ENCODE measurements at regions not wholly inside any gene's neighbourhood (a gene's known extent, or its start where the extent isn't known, plus 50 kb on each side); places are given as distances from the start of the nearest gene placed in this dataset.
"Not testable (repeated sequence)": the region's sequence is repeated elsewhere in the genome, so short reads cannot be mapped to it uniquely, and the experiment has no call there.

DNA sequence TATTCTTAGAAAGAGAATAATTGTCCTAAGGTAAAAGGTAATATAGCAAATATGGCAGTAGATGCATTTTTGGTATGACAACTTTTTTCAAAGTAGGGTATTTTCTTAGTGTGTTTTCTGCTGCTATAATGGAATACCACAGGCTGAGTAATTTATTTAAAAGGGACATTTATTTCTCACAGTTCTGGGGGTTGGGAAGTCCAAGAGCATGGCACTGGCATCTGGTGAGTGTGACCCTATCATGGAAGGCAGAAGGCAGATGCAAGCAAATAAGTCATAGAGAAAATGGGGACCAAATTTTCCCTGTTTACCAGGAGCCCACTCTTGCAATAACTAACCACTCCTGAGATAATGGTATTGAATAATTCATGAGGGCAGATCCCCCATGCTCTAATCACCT, 922.5 kb upstream of the MAN1A1 start:
- H3K4me3 ChIP-seq (ENCODE audit: low read length): no peak overlapping the region
- H3K9me2 ChIP-seq (ENCODE audit: insufficient read depth, low read length): no peaks in the 10 kb centered on the region
- no peak overlapping the region for H3K27ac ChIP-seq (ENCODE audit: low read length)
- no peak overlapping the region for H3K4me2 ChIP-seq (ENCODE audit: low read length)
- no peaks in the 10 kb centered on the region for H3K9me3 ChIP-seq (ENCODE audit: low read length)
- H3K9ac ChIP-seq (ENCODE audit: low read length): no peak overlapping the region
- H4K20me1 ChIP-seq (ENCODE audit: insufficient read depth): no peaks in the 10 kb centered on the region
- no peaks in the 10 kb centered on the region for H3K79me2 ChIP-seq (replicated peaks; ENCODE audit: insufficient read depth, low read length)
- TF ChIP-seq, protein P1, sequence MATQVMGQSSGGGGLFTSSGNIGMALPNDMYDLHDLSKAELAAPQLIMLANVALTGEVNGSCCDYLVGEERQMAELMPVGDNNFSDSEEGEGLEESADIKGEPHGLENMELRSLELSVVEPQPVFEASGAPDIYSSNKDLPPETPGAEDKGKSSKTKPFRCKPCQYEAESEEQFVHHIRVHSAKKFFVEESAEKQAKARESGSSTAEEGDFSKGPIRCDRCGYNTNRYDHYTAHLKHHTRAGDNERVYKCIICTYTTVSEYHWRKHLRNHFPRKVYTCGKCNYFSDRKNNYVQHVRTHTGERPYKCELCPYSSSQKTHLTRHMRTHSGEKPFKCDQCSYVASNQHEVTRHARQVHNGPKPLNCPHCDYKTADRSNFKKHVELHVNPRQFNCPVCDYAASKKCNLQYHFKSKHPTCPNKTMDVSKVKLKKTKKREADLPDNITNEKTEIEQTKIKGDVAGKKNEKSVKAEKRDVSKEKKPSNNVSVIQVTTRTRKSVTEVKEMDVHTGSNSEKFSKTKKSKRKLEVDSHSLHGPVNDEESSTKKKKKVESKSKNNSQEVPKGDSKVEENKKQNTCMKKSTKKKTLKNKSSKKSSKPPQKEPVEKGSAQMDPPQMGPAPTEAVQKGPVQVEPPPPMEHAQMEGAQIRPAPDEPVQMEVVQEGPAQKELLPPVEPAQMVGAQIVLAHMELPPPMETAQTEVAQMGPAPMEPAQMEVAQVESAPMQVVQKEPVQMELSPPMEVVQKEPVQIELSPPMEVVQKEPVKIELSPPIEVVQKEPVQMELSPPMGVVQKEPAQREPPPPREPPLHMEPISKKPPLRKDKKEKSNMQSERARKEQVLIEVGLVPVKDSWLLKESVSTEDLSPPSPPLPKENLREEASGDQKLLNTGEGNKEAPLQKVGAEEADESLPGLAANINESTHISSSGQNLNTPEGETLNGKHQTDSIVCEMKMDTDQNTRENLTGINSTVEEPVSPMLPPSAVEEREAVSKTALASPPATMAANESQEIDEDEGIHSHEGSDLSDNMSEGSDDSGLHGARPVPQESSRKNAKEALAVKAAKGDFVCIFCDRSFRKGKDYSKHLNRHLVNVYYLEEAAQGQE (IDR thresholded peaks at IDR 0.05; ENCODE audit: borderline replicate concordance): no peak
- no peak for TF ChIP-seq TAF1 (IDR thresholded peaks at IDR 0.05; ENCODE audit: low read depth)
- TF ChIP-seq EP300 (conservative IDR thresholded peaks at IDR 0.05; ENCODE audit: poor library complexity, severe bottlenecking): no peak
- no peak for TF ChIP-seq MXI1 (conservative IDR thresholded peaks at IDR 0.05; ENCODE audit: poor library complexity, severe bottlenecking)
- no peak for TF ChIP-seq SMC3 (conservative IDR thresholded peaks at IDR 0.05; ENCODE audit: poor library complexity)
- no peak for TF ChIP-seq POLR2AphosphoS5 (IDR thresholded peaks at IDR 0.05)
- TF ChIP-seq EZH2 (IDR thresholded peaks at IDR 0.05; ENCODE audit: borderline replicate concordance, insufficient read depth, low read length, poor library complexity, severe bottlenecking): no peak
- no peak for TF ChIP-seq RAD21 (conservative IDR thresholded peaks at IDR 0.05)
- H2AFZ ChIP-seq (ENCODE audit: low read depth, low read length): no peak overlapping the region
- H3K36me3 ChIP-seq (ENCODE audit: insufficient read depth, low read length): no peaks in the 10 kb centered on the region
- no peaks in the 10 kb centered on the region for H3K27me3 ChIP-seq (ENCODE audit: insufficient read depth, low read depth, low read length)
- H3F3A ChIP-seq (ENCODE audit: insufficient read depth, low read length, poor library complexity, severe bottlenecking): no peaks in the 10 kb centered on the region

DNA sequence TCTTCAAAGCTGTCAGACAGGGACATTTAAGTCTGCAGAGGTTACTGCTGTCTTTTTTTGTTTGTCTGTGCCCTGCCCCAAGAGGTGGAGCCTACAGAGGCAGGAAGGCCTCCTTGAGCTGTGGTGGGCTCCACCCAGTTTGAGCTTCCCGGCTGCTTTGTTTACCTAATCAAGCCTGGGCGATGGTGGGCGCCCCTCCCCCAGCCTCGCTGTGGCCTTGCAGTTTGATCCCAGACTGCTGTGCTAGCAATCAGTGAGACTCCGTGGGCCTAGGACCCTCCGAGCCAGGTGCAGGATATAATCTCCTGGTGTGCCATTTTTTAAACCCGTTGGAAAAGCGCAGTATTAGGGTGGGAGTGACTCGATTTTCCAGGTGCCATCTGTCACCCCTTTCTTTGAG, 918.7 kb upstream of the MAN1A1 start:
- not testable (repeated sequence) for H3K4me3 ChIP-seq (ENCODE audit: low read length); H2AFZ ChIP-seq (ENCODE audit: low read depth, low read length)

DNA sequence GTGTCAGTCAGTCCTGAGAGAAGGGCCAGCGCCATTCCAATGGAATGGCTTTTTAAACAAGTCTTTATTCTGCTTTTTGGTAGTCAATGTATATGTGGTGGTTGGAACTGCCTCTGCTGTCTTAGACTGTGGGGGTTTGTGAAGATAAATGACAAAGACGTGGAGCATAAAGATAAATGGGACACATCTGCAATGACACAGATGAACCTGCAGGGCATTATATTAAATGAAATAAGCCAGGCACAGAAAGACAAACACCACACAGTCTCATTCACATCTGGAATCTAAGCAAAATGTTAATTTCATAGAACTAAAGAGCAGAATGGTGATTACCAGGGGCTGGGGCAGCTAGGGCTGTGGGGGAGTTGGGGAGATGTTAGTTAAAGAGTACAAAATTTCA, 912.8 kb upstream of the MAN1A1 start:
- H3K9me2 ChIP-seq (ENCODE audit: insufficient read depth, low read length): no peaks in the 10 kb centered on the region
- no peaks in the 10 kb centered on the region for H4K20me1 ChIP-seq (ENCODE audit: insufficient read depth)
- no peaks in the 10 kb centered on the region for H3K36me3 ChIP-seq (ENCODE audit: insufficient read depth, low read length)
- H3K9ac ChIP-seq (ENCODE audit: low read length): no peak overlapping the region
- no peaks in the 10 kb centered on the region for H3F3A ChIP-seq (ENCODE audit: insufficient read depth, low read length, poor library complexity, severe bottlenecking)
- no peak overlapping the region for H2AFZ ChIP-seq (ENCODE audit: low read depth, low read length)
- no peaks in the 10 kb centered on the region for H3K27me3 ChIP-seq (ENCODE audit: insufficient read depth, low read depth, low read length)
- H3K27ac ChIP-seq (ENCODE audit: low read length): no peak overlapping the region
- no peaks in the 10 kb centered on the region for H3K9me3 ChIP-seq (ENCODE audit: low read length)
- H3K4me3 ChIP-seq (ENCODE audit: low read length): no peak overlapping the region
- no peak overlapping the region for H3K4me2 ChIP-seq (ENCODE audit: low read length)
- no peak for TF ChIP-seq TAF1 (IDR thresholded peaks at IDR 0.05; ENCODE audit: low read depth)
- TF ChIP-seq, protein P1 (IDR thresholded peaks at IDR 0.05; ENCODE audit: borderline replicate concordance): no peak
- H3K79me2 ChIP-seq (replicated peaks; ENCODE audit: insufficient read depth, low read length): no peaks in the 10 kb centered on the region

More for the DNA sequence above, 918.7 kb upstream of the MAN1A1 start:
- H4K20me1 ChIP-seq (ENCODE audit: insufficient read depth); H3K9me2 ChIP-seq (ENCODE audit: insufficient read depth, low read length); H3K9me3 ChIP-seq (ENCODE audit: low read length); H3K27ac ChIP-seq (ENCODE audit: low read length); H3K79me2 ChIP-seq (replicated peaks; ENCODE audit: insufficient read depth, low read length); H3K36me3 ChIP-seq (ENCODE audit: insufficient read depth, low read length); H3K4me2 ChIP-seq (ENCODE audit: low read length); H3K9ac ChIP-seq (ENCODE audit: low read length); H3K27me3 ChIP-seq (ENCODE audit: insufficient read depth, low read depth, low read length); H3F3A ChIP-seq (ENCODE audit: insufficient read depth, low read length, poor library complexity, severe bottlenecking): not testable (repeated sequence)

Measured in neural cell (in vitro differentiated cells).